ENCODE measurements at regions not wholly inside any gene's neighbourhood (a gene's known extent, or its start where the extent isn't known, plus 50 kb on each side); places are given as distances from the start of the nearest gene placed in this dataset.

- Histone ChIP-seq H3K4me3 (ENCODE audit: low read length) (no peak overlapping the region), H3K9me3 (ENCODE audit: control insufficient read depth, insufficient read depth, low read length) (no peaks in the 10 kb centered on the region), H3K36me3 (ENCODE audit: control insufficient read depth, insufficient read depth, low read length) (no peaks in the 10 kb centered on the region), H3K27me3 (ENCODE audit: control insufficient read depth, insufficient read depth, low read length) (no peaks in the 10 kb centered on the region), H3K4me1 (ENCODE audit: control insufficient read depth, insufficient read depth, low read length) (no peaks in the 10 kb centered on the region), H3K27ac (ENCODE audit: low read length) (no peak overlapping the region)
- WGBS (ENCODE audit: insufficient coverage) = 100% methylated on average over 1 of the region's 1 CpG
- Mint-ChIP-seq H3K27ac (no peak overlapping the region), H3K4me3 (no peak overlapping the region), H3K27me3 (ENCODE audit: low read depth in 2 of 2) (no peaks in the 10 kb centered on the region), H3K9me3 (peaks cover 16 to 32% of the 10 kb centered on the region in 2 donors), H3K4me1 (no peaks in the 10 kb centered on the region), H3K36me3 (peaks cover 9% of the 10 kb centered on the region)
- TF ChIP-seq CTCF (IDR thresholded peaks at IDR 0.05) = no peak
- ATAC-seq (no peak), DNase-seq (no peak)
- intact Hi-C loops (cut with micrococcal nuclease) = no loop called here
Observed at GRCh38 chr14:82785756-82786482, 1252.3 kb upstream of the SEL1L start.

GRCh38 chr14:82786483-82786880, 1252.8 kb upstream of the SEL1L start:
- intact Hi-C loops (cut with micrococcal nuclease) = no loop called here
- H3K27me3 ChIP-seq (ENCODE audit: control insufficient read depth, insufficient read depth, low read length) = no peaks in the 10 kb centered on the region

GRCh38 chr14:82796086-82796485, 1262.4 kb upstream of the SEL1L start:
- intact Hi-C loops (cut with micrococcal nuclease) = no loop called here
- H3K4me1 ChIP-seq (ENCODE audit: control insufficient read depth, insufficient read depth, low read length) = no peaks in the 10 kb centered on the region
- no peaks in the 10 kb centered on the region for H3K36me3 ChIP-seq (ENCODE audit: control insufficient read depth, insufficient read depth, low read length)
- peaks cover 3% of the 10 kb centered on the region for H3K9me3 ChIP-seq (ENCODE audit: control insufficient read depth, insufficient read depth, low read length)
- no peak for ATAC-seq
- H3K27ac ChIP-seq (ENCODE audit: low read length) = no peak overlapping the region
- Mint-ChIP-seq H3K27ac (no peak overlapping the region), H3K27me3 (ENCODE audit: low read depth in 2 of 2) (no peaks in the 10 kb centered on the region), H3K36me3 (no peaks in the 10 kb centered on the region), H3K4me1 (no peaks in the 10 kb centered on the region), H3K4me3 (no peak overlapping the region), H3K9me3 (peaks cover 0 to 7% of the 10 kb centered on the region in 2 donors)
- WGBS (ENCODE audit: insufficient coverage) = 81% methylated on average over 4 of the region's 4 CpGs
- DNase-seq = no peak
- H3K4me3 ChIP-seq (ENCODE audit: low read length) = no peak overlapping the region
- TF ChIP-seq CTCF (IDR thresholded peaks at IDR 0.05) = no peak
- no peaks in the 10 kb centered on the region for H3K27me3 ChIP-seq (ENCODE audit: control insufficient read depth, insufficient read depth, low read length)

More at GRCh38 chr14:82786483-82786880, 1252.8 kb upstream of the SEL1L start:
- H3K4me1 ChIP-seq (ENCODE audit: control insufficient read depth, insufficient read depth, low read length) = no peaks in the 10 kb centered on the region
- Mint-ChIP-seq H3K27ac (no peak overlapping the region), H3K36me3 (peaks cover 3% of the 10 kb centered on the region), H3K4me1 (no peaks in the 10 kb centered on the region), H3K27me3 (ENCODE audit: low read depth in 2 of 2) (no peaks in the 10 kb centered on the region), H3K9me3 (peaks cover 12 to 28% of the 10 kb centered on the region in 2 donors), H3K4me3 (no peak overlapping the region)
- H3K4me3 ChIP-seq (ENCODE audit: low read length) = no peak overlapping the region
- DNase-seq (no peak), ATAC-seq (no peak)
- no peaks in the 10 kb centered on the region for H3K36me3 ChIP-seq (ENCODE audit: control insufficient read depth, insufficient read depth, low read length)
- no peak for TF ChIP-seq CTCF (IDR thresholded peaks at IDR 0.05)
- H3K27ac ChIP-seq (ENCODE audit: low read length) = no peak overlapping the region
- WGBS (ENCODE audit: insufficient coverage) = 77% methylated on average over 1 of the region's 3 CpGs
- H3K9me3 ChIP-seq (ENCODE audit: control insufficient read depth, insufficient read depth, low read length) = no peaks in the 10 kb centered on the region

- Histone ChIP-seq H3K27me3 (ENCODE audit: control insufficient read depth, insufficient read depth, low read length) (no peaks in the 10 kb centered on the region), H3K36me3 (ENCODE audit: control insufficient read depth, insufficient read depth, low read length) (no peaks in the 10 kb centered on the region), H3K4me1 (ENCODE audit: control insufficient read depth, insufficient read depth, low read length) (no peaks in the 10 kb centered on the region), H3K9me3 (ENCODE audit: control insufficient read depth, insufficient read depth, low read length) (peaks cover 4% of the 10 kb centered on the region), H3K27ac (ENCODE audit: low read length) (no peak overlapping the region), H3K4me3 (ENCODE audit: low read length) (no peak overlapping the region)
- H3K4me3 Mint-ChIP-seq = no peak overlapping the region
- H3K27ac Mint-ChIP-seq = no peak overlapping the region
- WGBS (ENCODE audit: insufficient coverage) = no CpG with 5 or more reads among the region's 1 CpG
- intact Hi-C loops (cut with micrococcal nuclease) = no loop called here
- no peak for TF ChIP-seq CTCF (IDR thresholded peaks at IDR 0.05)
- DNase-seq (no peak), ATAC-seq (no peak)
- no peaks in the 10 kb centered on the region for H3K36me3 Mint-ChIP-seq
- no peaks in the 10 kb centered on the region for H3K4me1 Mint-ChIP-seq
- H3K27me3 Mint-ChIP-seq (ENCODE audit: low read depth in 2 of 2) = no peaks in the 10 kb centered on the region
- H3K9me3 Mint-ChIP-seq = peaks cover 4 to 10% of the 10 kb centered on the region in 2 donors
Observed at GRCh38 chr14:82798276-82798675, 1264.6 kb upstream of the SEL1L start.

Measured in natural killer cell (primary cell).